Activated naive CD4-positive, alpha-beta T cell treated with anti-CD3 and anti-CD28 coated beads for 36 hours (primary cell): ENCODE measurements at regions not wholly inside any gene's neighbourhood (a gene's known extent, or its start where the extent isn't known, plus 50 kb on each side); places are given as distances from the start of the nearest gene placed in this dataset.
"Not testable (repeated sequence)": the region's sequence is repeated elsewhere in the genome, so short reads cannot be mapped to it uniquely, and the experiment has no call there.

Experiments used
- CTCF ChIA-PET: fragments of 350-600 bp; sonication (Branson Sonifier 250); formaldehyde crosslinking; loops from one replicate; lab custom pipeline; 2021; ENCODE audit warnings: antibody characterized with exemption; lab: Charles Lee
- DNase-seq: peaks from one replicate; pipeline ENCODE4 v3.0.0-alpha.2; 2020
- H3K27ac Mint-ChIP-seq: one replicate; pipeline ENCODE4 v1.8.0; 2021; ENCODE audit warnings: mild to moderate bottlenecking, mixed read lengths
- H3K27me3 Mint-ChIP-seq: one replicate; pipeline ENCODE4 v1.8.0; 2021; ENCODE audit warnings: low read depth, mixed read lengths
- H3K36me3 Mint-ChIP-seq: one replicate; pipeline ENCODE4 v1.8.0; 2021; ENCODE audit warnings: low read depth, mixed read lengths
- H3K4me1 Mint-ChIP-seq: one replicate; pipeline ENCODE4 v1.8.0; 2021; ENCODE audit warnings: low read depth, mixed read lengths
- H3K4me3 Mint-ChIP-seq: one replicate; pipeline ENCODE4 v1.8.0; 2021; ENCODE audit warnings: mild to moderate bottlenecking, moderate library complexity, mixed read lengths
- H3K9me3 Mint-ChIP-seq: one replicate; pipeline ENCODE4 v1.8.0; 2021; ENCODE audit warnings: mixed read lengths
- intact Hi-C: fragments of 100-400 bp; cut with micrococcal nuclease; formaldehyde crosslinking; loops from one replicate; pipeline ENCODE4 v1.15.1; 2023

DNA sequence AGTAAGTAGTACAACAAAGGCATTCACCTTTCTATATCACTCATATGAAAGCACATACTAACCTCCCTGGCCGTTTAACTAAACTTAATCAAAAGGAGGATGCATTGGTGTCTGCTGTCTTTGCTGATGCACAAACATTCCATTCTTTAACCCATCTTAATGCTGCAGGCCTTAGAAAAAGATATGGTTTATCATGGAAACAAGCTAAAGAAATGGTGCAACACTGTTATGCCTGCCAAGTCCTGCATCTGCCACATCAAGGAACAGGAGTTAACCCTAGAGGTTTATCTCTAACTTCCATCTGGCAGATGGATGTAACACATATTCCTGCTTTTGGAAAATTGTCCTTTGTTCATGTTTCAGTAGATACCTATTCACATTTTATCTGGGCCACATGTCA is 296.5 kb upstream of the DKK2 start:
- H3K9me3 Mint-ChIP-seq, H3K27ac Mint-ChIP-seq, H3K36me3 Mint-ChIP-seq, CTCF ChIA-PET, H3K4me3 Mint-ChIP-seq, intact Hi-C loops, H3K4me1 Mint-ChIP-seq, DNase-seq, H3K27me3 Mint-ChIP-seq: not testable (repeated sequence)

GRCh38 chr4:107330916-107331315 is 294.8 kb upstream of the DKK2 start:
- CTCF ChIA-PET, result no interaction called here
- no peaks in the 10 kb centered on the region for H3K36me3 Mint-ChIP-seq
- no peak overlapping the region for H3K27ac Mint-ChIP-seq
- no peak for DNase-seq
- H3K4me3 Mint-ChIP-seq, result no peak overlapping the region
- peaks cover 9% of the 10 kb centered on the region for H3K9me3 Mint-ChIP-seq
- no peaks in the 10 kb centered on the region for H3K27me3 Mint-ChIP-seq
- no peaks in the 10 kb centered on the region for H3K4me1 Mint-ChIP-seq
- intact Hi-C loops, result no loop called here

DNA sequence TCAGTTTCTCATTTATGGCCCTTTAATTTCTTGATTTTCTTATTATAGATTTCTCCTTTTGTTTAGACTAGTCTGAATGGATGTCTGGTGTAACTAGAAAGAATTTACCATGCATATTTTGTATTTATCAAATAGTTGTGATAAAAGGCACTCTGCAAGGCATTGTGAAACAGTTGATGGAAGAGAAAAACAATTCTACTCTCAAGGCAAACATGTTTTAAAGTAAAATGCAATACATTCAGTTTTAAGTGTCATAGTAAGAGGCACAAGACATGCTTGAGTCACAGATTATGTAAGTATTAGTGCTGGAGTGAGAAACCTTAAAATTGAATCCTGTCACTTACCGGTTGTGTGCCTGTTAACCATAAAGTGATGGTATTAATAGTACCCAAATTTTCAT is 283.3 kb upstream of the DKK2 start:
- DNase-seq, result no peak
- CTCF ChIA-PET, result no interaction called here
- Mint-ChIP-seq H3K4me3 (no peak overlapping the region), H3K36me3 (no peaks in the 10 kb centered on the region), H3K27ac (no peak overlapping the region), H3K4me1 (no peaks in the 10 kb centered on the region), H3K9me3 (peaks cover 3% of the 10 kb centered on the region), H3K27me3 (peaks cover 5% of the 10 kb centered on the region)
- intact Hi-C loops, result no loop called here

GRCh38 chr4:107318078-107318477 is 282.0 kb upstream of the DKK2 start:
- no peaks in the 10 kb centered on the region for H3K36me3 Mint-ChIP-seq
- DNase-seq, result no peak
- H3K27me3 Mint-ChIP-seq, result peaks cover 5% of the 10 kb centered on the region
- H3K4me3 Mint-ChIP-seq, result no peak overlapping the region
- CTCF ChIA-PET, result no interaction called here
- peaks cover 3% of the 10 kb centered on the region for H3K9me3 Mint-ChIP-seq
- intact Hi-C loops, result no loop called here
- no peak overlapping the region for H3K27ac Mint-ChIP-seq
- no peaks in the 10 kb centered on the region for H3K4me1 Mint-ChIP-seq

DNA sequence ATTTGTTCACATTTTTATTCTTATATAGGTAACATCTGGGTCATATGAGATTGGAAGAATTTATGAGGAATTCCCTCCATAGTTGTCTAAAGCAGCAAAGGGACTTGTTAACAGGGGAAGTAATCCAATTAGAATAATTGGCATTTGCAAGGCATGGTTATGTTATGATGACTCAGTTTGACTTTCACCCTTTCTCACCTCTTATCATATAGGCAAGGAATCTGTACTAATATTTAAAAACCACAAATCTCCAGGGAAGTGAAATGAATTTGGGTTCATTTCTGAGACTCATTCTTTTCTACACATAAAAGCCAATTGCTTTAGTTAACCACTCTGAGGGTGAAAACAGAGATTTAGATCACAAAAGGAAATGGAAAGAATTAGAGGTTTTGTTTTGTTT is 281.5 kb upstream of the DKK2 start:
- CTCF ChIA-PET, result no interaction called here
- Mint-ChIP-seq H3K9me3 (peaks cover 3% of the 10 kb centered on the region), H3K4me1 (no peaks in the 10 kb centered on the region), H3K36me3 (no peaks in the 10 kb centered on the region), H3K27ac (no peak overlapping the region), H3K27me3 (peaks cover 5% of the 10 kb centered on the region), H3K4me3 (no peak overlapping the region)
- intact Hi-C loops, result no loop called here
- DNase-seq, result no peak

GRCh38 chr4:107315584-107315983 is 279.5 kb upstream of the DKK2 start:
- DNase-seq, result no peak
- no peak overlapping the region for H3K27ac Mint-ChIP-seq
- no peaks in the 10 kb centered on the region for H3K4me1 Mint-ChIP-seq
- intact Hi-C loops, result no loop called here
- peaks cover 2% of the 10 kb centered on the region for H3K27me3 Mint-ChIP-seq
- CTCF ChIA-PET, result no interaction called here
- H3K4me3 Mint-ChIP-seq, result no peak overlapping the region
- H3K36me3 Mint-ChIP-seq, result no peaks in the 10 kb centered on the region
- no peaks in the 10 kb centered on the region for H3K9me3 Mint-ChIP-seq

GRCh38 chr4:107314156-107314555 is 278.0 kb upstream of the DKK2 start:
- no peak for DNase-seq
- Mint-ChIP-seq H3K27ac (no peak overlapping the region), H3K4me3 (no peak overlapping the region), H3K27me3 (peaks cover 2% of the 10 kb centered on the region), H3K4me1 (no peaks in the 10 kb centered on the region), H3K9me3 (no peaks in the 10 kb centered on the region), H3K36me3 (no peaks in the 10 kb centered on the region)
- CTCF ChIA-PET, result no interaction called here
- intact Hi-C loops, result no loop called here

DNA sequence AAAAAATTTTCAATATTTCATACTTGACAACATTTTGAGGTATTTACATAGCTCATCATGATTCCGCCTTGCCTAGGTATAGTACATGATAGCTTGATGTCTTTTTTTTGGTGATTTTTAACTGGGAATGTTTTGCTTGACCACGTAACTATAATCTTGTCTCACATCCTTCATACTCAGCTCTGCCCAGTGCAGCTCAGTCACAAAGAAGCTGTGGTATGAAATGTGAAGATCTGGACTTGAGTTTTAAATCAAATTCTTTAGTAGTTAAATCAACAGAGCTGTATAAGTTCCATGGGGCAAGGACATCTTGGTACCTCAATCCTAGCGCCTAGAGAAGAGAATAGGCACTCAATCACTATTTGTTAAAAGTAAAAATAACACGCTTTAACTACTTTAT is 276.3 kb upstream of the DKK2 start:
- CTCF ChIA-PET, result interaction anchor here (0.6 kb wide), 1 partner anchor 428 kb away, joined by 4 read pairs; no protein-coding TSS in a partner anchor
- Mint-ChIP-seq H3K4me1 (no peaks in the 10 kb centered on the region), H3K27ac (no peak overlapping the region), H3K4me3 (no peak overlapping the region), H3K27me3 (peaks cover 2% of the 10 kb centered on the region), H3K36me3 (no peaks in the 10 kb centered on the region), H3K9me3 (no peaks in the 10 kb centered on the region)
- intact Hi-C loops, result no loop called here
- DNase-seq, result no peak

GRCh38 chr4:107304699-107305286 is 268.7 kb upstream of the DKK2 start:
- intact Hi-C loops, result no loop called here
- H3K36me3 Mint-ChIP-seq, result no peaks in the 10 kb centered on the region
- H3K27ac Mint-ChIP-seq, result no peak overlapping the region
- no peak for DNase-seq
- no peaks in the 10 kb centered on the region for H3K4me1 Mint-ChIP-seq
- H3K4me3 Mint-ChIP-seq, result no peak overlapping the region
- no peaks in the 10 kb centered on the region for H3K27me3 Mint-ChIP-seq
- H3K9me3 Mint-ChIP-seq, result no peaks in the 10 kb centered on the region
- CTCF ChIA-PET, result no interaction called here

- H3K9me3 Mint-ChIP-seq, result no peaks in the 10 kb centered on the region
- no peaks in the 10 kb centered on the region for H3K4me1 Mint-ChIP-seq
- no peak for DNase-seq
- H3K27me3 Mint-ChIP-seq, result no peaks in the 10 kb centered on the region
- intact Hi-C loops, result no loop called here
- H3K36me3 Mint-ChIP-seq, result no peaks in the 10 kb centered on the region
- H3K4me3 Mint-ChIP-seq, result no peak overlapping the region
- H3K27ac Mint-ChIP-seq, result no peak overlapping the region
- CTCF ChIA-PET, result no interaction called here
Observed at GRCh38 chr4:107299646-107300045, 263.5 kb upstream of the DKK2 start.

- H3K36me3 Mint-ChIP-seq, result no peaks in the 10 kb centered on the region
- no peak for DNase-seq
- H3K27ac Mint-ChIP-seq, result no peak overlapping the region
- no peaks in the 10 kb centered on the region for H3K9me3 Mint-ChIP-seq
- no peak overlapping the region for H3K4me3 Mint-ChIP-seq
- H3K27me3 Mint-ChIP-seq, result no peaks in the 10 kb centered on the region
- no peaks in the 10 kb centered on the region for H3K4me1 Mint-ChIP-seq
- CTCF ChIA-PET, result no interaction called here
- intact Hi-C loops, result no loop called here
Observed at GRCh38 chr4:107292979-107293378, 256.9 kb upstream of the DKK2 start.

GRCh38 chr4:107283587-107284559 is 247.8 kb upstream of the DKK2 start:
- Mint-ChIP-seq H3K27me3 (peaks cover 3% of the 10 kb centered on the region), H3K4me3 (no peak overlapping the region), H3K27ac (no peak overlapping the region), H3K9me3 (no peaks in the 10 kb centered on the region), H3K36me3 (no peaks in the 10 kb centered on the region), H3K4me1 (no peaks in the 10 kb centered on the region)
- no peak for DNase-seq
- CTCF ChIA-PET, result no interaction called here
- intact Hi-C loops, result no loop called here

- CTCF ChIA-PET, result no interaction called here
- no peaks in the 10 kb centered on the region for H3K9me3 Mint-ChIP-seq
- H3K4me3 Mint-ChIP-seq, result no peak overlapping the region
- no peak overlapping the region for H3K27ac Mint-ChIP-seq
- no peaks in the 10 kb centered on the region for H3K4me1 Mint-ChIP-seq
- no peaks in the 10 kb centered on the region for H3K36me3 Mint-ChIP-seq
- no peak for DNase-seq
- H3K27me3 Mint-ChIP-seq, result peaks cover 2% of the 10 kb centered on the region
- intact Hi-C loops, result no loop called here
Observed at GRCh38 chr4:107279733-107280132, 243.6 kb upstream of the DKK2 start.
